Stimulated activated CD8-positive, alpha-beta memory T cell treated with anti-CD3 and anti-CD28 coated beads, Interleukin-2, amount 100 ng/mL, for 48 hours (primary cell): ENCODE measurements at regions not wholly inside any gene's neighbourhood (a gene's known extent, or its start where the extent isn't known, plus 50 kb on each side); places are given as distances from the start of the nearest gene placed in this dataset.
"Not testable (repeated sequence)": the region's sequence is repeated elsewhere in the genome, so short reads cannot be mapped to it uniquely, and the experiment has no call there.

Experiments
- DNase-seq, 2 donors: peaks; one replicate each; pipeline ENCODE4 v3.0.0-alpha.2; 2020; ENCODE audit warnings: low read depth in 2 of 2

- DNase-seq: no peak
Measured at GRCh38 chr12:9367828-9368227, 159.6 kb upstream of the PZP start.

- no peak for DNase-seq
Measured at GRCh38 chr12:9367201-9367600, 159.0 kb upstream of the PZP start.

- DNase-seq: no peak
Measured at GRCh38 chr12:9365296-9365695, 157.1 kb upstream of the PZP start.

- DNase-seq: peak in 1 of 2 donors; percentile 27
Measured at GRCh38 chr12:9364224-9365176, 156.3 kb upstream of the PZP start.

GRCh38 chr12:9363145-9363544 is 154.9 kb upstream of the PZP start:
- no peak for DNase-seq

GRCh38 chr12:9361879-9362326 is 153.7 kb upstream of the PZP start:
- no peak for DNase-seq

- DNase-seq: not testable (repeated sequence)
Measured at GRCh38 chr12:9354009-9354754, 146.0 kb upstream of the PZP start.

- DNase-seq: no peak
Measured at GRCh38 chr12:9351136-9351535, 142.9 kb upstream of the PZP start.

GRCh38 chr12:9349888-9350885 is 142.0 kb upstream of the PZP start:
- no peak for DNase-seq

GRCh38 chr12:9348906-9349518 is 140.8 kb upstream of the PZP start:
- no peak for DNase-seq

GRCh38 chr12:9347328-9348127 is 139.3 kb upstream of the PZP start:
- DNase-seq: no peak

- DNase-seq: no peak
Measured at GRCh38 chr12:9346866-9347327, 138.7 kb upstream of the PZP start.

- DNase-seq: no peak
Measured at GRCh38 chr12:9345171-9345570, 137.0 kb upstream of the PZP start.

GRCh38 chr12:9344541-9344940 is 136.3 kb upstream of the PZP start:
- no peak for DNase-seq

- DNase-seq: no peak
Measured at GRCh38 chr12:9343731-9344130, 135.5 kb upstream of the PZP start.

GRCh38 chr12:9342614-9343353 is 134.6 kb upstream of the PZP start:
- no peak for DNase-seq

- DNase-seq: no peak
Measured at GRCh38 chr12:9341260-9341585, 133.0 kb upstream of the PZP start.

GRCh38 chr12:9340422-9341259 is 132.4 kb upstream of the PZP start:
- no peak for DNase-seq

GRCh38 chr12:9337656-9338055 is 129.5 kb upstream of the PZP start:
- DNase-seq: no peak
